LoVo (cell line): ENCODE measurements at regions not wholly inside any gene's neighbourhood (a gene's known extent, or its start where the extent isn't known, plus 50 kb on each side); places are given as distances from the start of the nearest gene placed in this dataset.

Experiments used
- DNase-seq: peaks from one replicate; pipeline ENCODE4 v3.0.0-alpha.2; 2016; ENCODE audit warnings: low spot score

DNA sequence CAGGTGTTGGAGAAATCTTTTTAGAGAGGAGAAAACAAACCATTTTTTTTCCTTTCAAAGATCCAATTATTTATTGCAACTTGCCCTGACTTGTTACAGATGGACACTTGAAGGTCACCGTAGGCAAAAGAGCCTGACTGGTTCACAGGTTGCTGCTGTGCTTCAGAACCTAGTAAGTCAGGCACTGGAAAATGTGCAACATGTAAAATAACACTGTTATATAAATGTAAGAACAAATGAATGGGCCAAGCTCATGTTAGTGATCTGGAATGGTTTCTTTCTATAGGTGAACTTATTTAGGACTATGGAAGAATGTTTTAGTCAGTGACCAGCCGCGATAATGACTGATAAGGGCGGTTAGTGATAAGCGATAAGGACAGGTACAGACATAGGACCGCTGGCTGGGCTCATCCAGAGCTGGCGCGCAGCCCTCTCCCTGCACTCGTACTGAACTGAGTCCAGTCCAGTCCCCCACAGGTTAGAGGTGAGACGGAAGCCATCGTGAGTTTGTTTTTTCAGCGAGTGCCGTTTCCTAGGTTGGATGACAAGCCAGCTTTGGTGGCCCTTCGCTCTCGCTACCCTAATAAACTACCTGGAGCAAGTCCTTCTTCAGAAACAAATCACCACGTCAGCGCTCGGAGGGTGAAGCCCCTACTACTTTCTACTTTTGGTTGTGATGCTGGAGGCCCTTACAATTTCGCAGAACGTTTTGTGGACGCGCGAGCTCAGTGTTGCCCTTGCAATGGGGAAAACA is 94.4 kb upstream of the PRDM1 start:
- peak; percentile 61 for DNase-seq

DNA sequence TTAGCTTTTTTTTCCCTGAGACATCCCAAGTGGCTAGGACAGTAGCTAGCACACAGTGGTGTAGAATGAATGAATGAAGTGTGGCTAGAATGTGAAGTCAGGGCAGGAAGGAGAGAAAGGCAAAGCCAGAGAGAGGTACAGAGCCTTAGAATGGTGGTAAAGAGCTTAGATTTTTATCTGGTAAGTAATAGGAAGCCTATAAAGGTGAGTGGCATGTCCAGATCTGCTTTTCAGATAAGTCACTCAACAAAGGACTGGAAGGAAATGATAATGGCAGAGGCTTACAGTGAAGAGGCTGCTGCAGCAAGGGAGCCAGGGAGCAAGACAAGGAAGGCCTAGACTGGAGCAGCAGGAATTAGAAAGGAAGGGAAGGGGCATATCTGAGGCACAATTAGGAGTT is 96.0 kb upstream of the PRDM1 start:
- no peak for DNase-seq

DNA sequence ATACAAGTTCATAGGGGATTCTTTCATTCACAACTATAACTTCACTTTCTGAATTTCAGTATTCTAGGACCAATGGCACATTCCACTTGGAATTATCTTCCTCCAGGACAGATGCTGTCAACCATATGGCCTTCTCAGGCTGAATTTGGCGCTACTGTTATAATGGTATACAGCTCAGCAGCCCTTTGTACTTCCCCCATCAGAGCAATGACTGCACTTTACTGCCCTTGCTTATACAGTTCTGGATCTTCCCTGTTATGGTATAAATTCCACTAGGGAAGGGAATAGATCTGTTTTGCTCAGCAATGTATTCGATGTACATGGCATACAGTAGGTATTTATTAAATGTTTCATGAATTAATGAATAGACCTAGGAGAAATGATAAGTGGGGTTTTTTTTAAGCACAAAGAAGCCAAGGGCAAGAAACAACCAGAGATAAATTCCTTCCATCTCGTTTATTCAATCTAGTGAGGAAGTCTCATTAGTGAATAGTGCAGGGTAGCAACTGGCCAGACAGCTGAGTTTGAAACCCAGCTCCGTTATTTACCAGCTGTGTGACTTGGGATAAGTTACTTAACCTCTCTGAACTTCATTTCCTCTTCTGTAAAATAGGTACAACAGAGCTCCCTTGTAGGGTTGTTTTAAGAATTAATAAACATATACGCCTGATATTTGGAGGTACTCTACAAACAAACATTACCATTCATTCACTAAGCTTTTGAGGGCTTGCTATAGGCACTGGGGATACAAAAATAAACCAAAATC is 97.1 kb upstream of the PRDM1 start:
- no peak for DNase-seq

DNA sequence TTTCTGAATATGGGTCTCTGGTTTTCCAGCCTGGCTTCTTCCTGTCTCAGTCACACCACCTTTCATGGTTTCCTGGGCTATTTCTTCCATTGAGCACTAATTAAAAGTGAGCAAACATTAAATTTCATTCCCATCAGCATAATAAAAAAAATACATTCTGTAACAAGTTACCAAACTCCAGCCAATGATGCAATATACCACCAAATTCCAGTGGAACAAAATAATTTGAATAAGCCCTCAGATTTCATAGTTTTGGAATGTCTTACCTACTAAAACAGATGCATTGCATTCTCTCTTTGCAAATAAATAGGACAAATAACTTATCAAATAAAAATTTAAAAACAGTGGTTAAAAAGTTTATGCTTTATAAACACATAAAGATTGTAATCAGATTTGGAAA is 97.8 kb upstream of the PRDM1 start:
- no peak for DNase-seq

DNA sequence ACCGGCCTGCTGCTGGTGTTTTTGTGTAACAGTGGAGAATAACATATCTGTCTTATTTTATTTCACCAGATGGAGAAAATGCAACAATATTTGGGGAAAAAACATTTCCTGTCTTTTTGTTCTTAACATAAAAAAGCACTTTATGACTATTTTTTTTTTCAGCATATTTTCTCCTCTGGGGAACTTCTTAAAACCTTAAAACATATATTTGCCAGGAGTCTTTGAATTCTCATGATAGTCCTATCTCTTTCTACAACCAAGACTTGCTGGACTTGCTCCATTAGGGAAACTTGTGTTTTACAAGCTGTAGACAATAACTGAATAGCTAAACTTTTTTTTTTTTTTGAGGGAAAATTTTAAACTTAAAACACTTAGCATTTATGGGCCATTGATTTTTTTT is 98.6 kb upstream of the PRDM1 start:
- no peak for DNase-seq

DNA sequence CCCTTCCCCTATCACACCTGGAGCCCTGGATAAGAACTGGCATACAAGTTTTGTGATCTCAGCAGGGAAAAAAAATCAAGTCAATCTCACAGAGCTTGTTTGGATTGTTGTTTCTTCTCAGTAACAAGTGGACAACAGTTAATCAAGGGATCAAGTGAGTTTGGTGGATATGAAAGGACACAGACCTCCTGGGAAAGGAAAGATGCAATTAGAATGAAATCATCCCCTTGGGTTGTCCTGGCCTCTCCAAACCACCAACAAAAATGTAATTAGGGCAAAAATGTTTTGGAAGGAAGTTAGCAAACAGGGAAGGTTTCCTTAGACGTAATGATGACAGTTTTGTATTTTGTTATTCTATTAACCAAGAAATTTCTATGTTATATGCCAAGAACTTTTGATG is 99.1 kb upstream of the PRDM1 start:
- no peak for DNase-seq

DNA sequence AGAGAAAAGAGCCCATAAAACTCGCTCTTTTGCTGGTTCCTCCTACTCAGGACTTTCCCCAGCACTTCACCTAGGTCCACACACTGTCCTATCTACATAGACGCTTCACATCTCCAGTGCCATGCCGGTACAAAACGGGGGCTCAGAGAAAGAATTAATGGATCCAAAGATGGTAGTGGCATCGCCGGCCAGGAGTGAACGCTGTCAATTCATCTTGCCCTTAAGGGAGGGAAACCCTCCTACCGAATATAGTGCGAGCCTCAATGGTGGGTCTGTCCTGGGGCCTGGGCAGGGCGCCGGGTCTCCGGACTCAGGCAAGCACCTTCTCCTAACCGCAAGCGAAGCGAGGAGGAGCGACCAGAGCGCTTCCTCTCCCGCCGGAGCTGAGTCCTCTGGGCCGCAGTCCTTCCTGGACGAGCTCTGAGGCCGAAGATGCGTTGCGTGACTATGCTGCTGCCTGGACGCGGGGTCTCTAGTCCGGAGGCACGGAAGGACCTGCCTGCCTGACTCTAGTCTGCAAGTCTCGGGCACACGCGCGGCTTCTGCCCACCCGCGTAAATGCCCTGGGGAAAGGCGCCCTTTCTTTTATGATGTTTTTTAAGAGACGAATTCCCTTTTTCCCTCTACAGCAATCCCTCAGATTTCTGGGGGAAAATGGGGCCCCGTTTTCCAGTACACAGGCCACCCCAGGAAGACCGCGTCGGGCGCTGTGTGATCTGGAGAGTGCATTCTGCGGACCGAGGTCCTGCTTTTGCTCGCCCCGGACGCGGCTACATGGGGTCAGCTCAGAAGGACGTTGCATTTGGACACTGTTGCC is 100.1 kb upstream of the PRDM1 start:
- no peak for DNase-seq

DNA sequence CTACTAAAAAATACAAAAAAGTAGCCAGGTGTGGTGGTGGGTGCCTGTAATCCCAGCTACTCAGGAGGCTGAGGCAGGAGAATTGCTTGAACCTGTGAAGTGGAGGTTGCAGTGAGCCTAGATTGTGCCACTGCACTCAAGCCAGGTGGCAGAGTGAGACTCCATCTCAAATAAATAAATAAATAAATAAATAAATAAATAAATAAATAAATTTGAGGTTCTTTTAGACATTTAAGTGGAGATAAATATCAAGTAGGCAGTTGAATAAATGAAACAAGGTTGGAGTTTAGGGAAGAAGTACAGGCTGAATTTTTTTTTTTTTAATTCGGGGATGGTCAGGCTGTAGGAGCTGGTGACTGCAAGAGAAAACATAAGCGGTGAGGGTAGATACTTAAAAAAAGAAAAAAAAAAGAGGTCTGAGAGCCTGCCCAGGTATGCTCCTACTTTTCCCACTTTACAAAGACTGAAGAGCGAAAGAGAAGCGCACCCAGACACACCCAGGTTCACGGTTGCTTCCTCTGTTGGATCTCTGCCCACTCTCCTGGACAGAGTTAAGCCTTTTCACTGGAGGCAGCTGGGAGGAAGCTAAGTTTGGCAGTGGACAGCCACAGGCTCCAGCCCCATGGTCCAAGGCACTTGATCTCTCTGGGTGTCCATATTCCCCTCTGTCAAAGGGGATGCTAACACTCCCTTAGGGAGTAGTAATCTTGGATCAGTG is 100.9 kb upstream of the PRDM1 start:
- DNase-seq, result peak; percentile 79

DNA sequence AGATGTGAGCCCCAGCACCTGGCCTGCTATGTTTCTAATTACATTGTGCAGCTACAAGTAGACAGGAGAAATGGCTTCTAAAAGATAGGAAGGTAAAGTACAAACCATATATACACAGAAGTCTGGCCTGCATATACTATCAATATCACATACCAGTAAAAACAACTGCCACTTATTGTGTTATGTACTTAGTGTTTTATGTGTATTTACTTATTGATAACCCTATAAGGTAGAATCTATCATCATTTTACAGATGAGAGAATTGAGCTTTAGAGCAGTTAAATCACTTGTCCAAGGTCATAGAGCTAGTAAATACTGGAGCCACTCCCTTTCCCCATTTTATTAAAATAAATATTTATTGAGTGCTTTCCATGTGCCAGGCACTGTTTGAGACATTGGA is 102.4 kb upstream of the PRDM1 start:
- no peak for DNase-seq

DNA sequence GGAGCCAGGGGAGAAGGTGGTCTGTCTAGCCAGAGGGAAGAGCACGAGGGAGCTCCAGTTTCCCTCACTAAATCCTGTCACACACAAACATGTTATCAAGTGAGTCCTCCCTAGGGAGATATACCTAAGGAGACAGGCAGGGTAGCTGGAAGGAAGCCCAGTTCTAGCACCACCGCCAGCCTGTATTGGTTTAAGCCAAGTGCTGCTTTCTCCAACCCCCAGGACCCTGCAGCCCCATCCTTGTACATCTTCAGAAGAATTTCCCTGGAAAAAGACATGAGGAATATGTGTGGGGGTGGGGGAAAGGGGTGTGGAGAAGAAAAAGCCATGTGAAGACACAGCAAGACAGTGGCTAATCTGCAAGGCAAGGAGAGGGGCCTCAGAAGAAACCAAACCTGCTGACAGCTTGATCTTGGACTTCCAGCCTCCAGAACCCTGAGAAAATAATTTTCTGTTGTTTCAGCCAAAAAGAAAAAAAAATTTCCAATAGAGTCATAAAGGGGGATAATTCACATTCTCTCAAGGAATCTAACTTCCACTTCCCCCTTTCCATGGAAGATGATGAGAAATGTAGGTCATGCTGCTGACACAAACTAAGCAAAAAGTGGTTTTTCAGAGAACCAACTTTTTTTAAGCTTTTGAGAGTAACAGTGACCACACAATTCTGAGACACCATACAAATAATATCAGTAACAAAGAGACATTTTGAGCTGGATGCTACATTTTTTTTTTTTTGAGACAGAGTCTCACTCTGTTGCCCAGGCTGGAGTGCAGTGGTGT is 103.2 kb upstream of the PRDM1 start:
- no peak for DNase-seq

DNA sequence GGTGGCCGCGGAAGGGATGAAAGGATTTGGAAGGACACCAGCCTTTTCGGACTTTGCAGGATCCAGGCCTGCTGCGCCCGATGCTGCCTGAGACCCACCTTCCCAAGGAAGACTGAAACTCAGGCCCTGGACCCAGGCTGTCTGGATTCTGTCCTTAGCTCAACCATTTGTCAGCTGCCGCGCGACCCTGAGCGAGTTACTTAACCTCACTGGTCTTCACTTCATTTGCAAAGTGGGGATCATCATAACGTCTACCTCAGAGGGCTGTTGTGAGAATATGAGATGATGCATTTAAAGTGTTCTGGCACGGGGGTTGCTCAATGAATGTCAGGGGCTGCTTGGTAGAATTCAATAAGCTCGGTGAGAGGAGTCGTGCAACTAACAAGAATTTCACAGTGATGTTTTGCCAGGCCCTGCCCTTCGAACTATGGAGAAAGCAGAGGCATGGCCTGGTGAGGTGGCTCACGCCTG is 104.2 kb upstream of the PRDM1 start:
- DNase-seq, result no peak

DNA sequence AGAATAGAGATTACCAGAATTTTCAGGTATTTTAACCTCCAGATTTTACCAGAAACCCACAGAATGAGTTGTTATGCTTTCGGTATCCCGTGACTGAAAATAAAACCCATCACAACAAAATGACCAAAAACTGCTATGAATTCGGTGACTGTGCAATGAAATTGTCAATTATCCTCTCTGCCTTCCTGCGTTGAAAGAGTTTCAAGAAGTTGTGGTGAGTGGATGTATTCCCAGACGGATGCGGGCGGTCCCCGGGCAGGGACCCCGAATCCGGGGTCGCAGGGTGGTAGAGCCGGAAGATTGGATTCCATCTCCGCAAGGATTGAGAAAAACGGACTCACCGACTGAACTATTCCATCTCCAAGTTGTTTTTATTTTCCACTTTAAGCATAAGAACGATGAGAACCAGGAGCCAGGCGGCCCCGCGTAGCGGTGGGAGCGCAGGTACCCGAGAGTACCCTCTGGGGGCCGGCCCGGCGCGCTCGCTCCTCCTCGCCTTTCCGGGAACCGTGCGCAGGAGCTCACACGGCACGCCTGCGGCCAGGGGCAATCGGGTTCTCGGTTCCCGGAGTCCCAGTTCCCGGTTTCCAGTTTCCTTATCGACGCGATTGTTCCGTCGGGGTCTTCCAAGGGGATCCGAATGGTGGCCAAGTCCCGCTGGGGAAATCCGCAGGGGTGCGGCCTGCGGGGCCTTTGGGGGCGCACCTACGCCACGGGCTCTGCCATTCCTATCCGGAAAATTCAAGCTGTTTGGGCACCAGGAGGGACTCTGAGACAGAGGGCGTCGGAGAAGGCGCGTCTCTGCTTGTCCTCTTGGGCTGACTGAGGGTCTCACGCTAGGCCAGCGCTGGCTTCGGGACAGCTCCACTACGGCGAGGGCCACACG is 104.9 kb upstream of the PRDM1 start:
- no peak for DNase-seq

DNA sequence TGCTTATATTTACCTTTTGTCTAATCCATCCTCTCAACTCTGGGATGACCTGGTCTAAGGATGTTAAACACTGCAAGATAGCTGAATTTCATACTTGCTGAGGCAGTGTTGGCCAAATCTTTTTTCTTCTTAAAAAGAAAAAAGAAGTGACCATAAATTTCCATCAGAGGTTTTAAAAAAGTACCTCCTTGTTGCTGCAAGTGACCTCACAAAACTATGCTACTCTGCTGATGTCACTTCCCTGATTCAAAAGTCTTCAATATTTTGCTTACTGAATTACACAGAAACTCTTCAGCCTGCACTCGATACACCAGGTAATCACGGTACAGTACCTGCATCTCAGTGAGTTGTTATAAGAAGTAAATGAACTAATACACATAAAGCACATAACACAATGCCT is 107.2 kb upstream of the PRDM1 start:
- no peak for DNase-seq

DNA sequence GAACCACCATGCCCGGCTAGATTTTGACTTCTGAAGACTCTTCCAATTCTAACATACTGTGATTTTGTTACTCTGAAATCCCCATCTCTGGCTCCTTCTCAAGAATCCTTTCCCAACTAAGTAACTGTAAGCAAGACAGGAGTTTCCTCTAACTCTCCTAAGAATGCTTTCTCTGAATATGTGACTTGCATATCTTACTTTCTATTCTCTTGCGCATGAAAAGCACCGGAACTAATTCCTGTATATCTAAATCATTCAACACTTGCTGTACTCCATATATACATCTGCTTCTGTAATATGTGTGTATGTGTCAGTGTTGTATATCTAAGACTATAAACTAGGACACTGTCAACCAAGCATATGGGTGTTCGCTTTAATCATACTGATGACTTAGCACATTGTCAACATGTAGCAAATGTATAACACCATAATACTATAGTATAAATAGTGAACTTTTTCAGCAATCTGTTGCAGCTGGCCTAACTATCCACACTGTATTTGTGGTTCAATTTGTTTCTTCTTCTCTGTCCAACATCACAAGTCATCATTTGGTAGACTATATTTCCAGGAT is 108.1 kb upstream of the PRDM1 start:
- DNase-seq, result no peak

DNA sequence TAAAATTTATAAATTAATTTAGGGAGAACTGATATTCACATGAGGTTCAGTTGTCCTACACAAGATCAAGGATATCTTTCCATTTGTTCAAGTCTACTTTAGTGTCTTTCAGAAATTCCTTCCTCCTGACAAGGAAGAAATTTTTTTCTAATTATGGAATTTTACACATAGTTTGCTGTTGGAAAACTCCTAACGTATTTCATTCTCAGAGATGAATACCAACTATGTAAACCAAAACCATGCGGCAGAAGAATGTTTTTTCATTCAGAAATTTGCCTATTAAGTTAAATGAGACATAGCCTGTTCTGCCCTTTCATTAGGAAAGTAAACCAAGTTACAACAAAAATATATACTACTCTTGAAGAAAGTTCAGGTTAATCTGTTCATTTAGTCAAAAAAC is 111.2 kb upstream of the PRDM1 start:
- no peak for DNase-seq

DNA sequence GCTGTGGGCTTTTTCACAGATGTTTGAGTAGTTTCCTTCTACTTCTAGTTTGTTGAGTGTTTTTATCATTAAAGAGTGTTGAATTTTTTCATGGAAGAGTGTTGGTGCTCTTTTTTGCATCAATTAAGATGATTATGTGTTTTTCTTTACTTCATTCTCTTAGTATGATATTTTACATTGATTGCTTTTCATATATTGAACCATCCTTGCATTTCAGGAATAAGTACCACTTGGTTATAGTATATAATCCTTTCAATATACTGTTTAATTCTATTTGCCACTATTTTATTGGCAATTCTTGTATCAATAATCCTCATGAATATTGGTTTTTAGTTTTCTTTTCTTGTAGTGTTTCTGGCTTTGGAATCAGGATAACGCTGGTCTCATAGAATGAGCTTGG is 113.7 kb upstream of the PRDM1 start:
- no peak for DNase-seq

DNA sequence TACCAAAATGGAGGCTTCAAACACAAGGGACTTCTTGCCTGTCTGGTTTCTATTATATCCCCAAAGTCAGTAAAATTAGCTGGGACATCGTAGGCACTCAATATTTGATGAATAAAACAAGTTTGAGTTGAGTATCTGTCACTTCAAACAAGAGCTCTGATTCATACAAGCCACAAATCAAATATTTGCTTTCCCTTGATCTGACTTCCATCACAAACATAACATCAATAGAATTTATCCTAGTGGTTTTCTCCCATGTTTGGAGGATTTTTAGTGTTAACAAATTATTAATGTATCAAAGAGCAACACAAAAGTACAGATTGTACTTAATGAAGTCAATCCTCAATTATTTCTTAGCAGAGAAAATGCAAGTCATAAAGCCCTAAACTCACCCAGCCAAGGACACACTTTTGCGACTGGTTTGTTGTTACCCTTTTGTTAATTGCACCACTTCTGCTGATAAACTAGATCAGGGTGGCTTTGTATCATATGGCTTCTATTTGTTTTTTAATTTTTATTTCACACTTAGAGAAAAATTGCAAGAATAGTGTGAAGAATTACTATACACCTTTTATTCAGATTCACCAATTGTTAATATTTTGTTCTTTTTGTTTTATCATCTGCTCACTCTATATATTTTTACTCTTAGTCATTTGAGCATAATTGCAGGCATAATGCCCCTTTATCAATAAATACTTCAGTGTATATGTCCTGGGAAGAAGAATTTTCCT is 117.4 kb upstream of the PRDM1 start:
- DNase-seq, result no peak

DNA sequence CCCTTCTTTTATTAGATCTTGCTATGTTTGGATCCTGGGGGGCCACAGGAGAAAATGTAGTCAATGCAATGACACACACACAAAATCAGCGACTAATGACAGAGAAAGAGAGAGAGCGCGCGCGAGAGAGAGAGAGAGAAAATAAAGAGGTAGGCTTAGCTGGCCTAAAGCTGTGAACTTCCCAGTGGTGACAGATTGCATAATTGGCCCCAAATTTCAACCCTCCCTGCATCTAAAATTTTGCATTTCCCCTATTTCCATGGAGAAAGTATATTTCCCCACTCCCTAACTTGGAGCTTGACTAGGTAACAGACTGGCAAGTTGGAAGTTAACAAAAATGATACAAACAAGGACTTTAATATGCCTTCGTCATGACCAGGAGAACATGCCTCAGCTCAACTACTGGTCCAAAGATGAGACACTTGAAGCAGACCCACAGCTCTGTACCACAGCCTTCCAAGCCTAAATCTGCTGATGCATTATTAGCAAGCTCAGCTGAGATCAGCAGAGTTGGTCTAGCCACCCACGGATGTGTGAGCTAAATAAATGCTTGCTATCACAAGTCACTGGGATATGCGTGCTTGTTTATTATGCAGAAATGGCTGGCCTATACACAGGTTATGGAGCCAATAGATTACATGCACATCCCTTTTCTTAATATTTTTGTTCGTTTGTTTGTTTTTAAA is 118.1 kb upstream of the PRDM1 start:
- no peak for DNase-seq

DNA sequence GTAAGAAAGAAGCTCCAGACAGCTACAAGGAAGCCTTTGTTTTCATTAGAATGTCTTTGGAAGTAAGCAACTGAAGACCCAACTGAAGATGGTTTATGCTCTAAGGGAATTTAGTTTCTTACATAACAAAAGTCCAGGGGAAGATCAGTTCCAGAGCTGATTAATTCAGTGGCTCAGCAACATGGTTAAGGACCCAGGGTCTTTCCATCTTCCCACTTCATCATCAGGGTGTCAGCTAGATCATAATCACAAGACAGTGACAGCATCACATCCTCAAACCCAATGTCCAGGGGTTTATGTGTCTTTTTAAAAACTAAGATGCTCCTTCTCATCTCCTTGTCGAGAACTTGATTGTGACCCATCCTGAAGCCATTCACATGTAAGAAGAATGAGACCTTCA is 119.7 kb upstream of the PRDM1 start:
- no peak for DNase-seq
